Stimulated activated CD4-positive, alpha-beta T cell treated with anti-CD3 and anti-CD28 coated beads, Interleukin-4, amount 100 ng/mL, for 1 hour (primary cell): ENCODE measurements at regions not wholly inside any gene's neighbourhood (a gene's known extent, or its start where the extent isn't known, plus 50 kb on each side); places are given as distances from the start of the nearest gene placed in this dataset.

ENCODE experiments used
- DNase-seq: peaks from one replicate; pipeline ENCODE4 v3.0.0-alpha.2; 2020

DNA sequence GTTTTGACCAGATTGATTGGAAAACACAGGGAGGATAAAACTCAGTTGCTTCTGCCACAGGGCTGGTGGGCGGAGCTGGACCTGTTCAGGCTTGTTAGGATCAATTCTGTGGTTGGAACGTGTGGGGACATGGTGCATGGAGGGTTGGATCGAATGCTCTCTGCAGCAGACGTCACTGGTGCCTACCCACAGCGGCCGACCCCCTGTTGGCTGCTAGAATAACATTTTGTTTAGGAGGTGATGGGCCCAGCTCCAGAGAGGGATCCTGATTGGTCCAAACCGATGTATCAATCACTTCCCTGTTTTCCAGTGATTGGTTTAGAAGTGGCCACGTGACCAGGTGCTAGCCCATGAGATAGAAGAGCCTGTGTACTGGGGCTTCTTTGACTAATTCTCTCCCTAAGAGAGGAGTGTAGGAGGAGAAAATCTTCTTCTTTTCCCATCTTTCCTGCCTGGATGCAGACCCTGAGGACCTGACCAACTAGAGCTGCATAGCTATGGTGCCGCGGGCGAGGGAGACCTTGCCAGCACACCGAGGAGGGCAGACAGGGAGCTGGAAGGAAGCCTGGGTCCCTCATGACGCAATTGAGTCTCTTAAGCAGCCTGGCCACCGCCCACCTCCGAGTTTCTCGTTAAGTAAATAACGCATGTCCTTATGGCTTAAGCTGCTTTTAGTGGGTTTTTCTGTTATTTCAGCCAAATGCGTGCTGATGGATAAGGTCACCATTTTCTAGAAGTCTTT lies 163.5 kb downstream of the AACS start:
- DNase-seq, result no peak

- no peak for DNase-seq
Measured at GRCh38 chr12:125229878-125230530, 164.8 kb downstream of the AACS start.

- no peak for DNase-seq
Measured at GRCh38 chr12:125233319-125233718, 168.1 kb downstream of the AACS start.

- no peak for DNase-seq
Measured at GRCh38 chr12:125239563-125239962, 174.3 kb downstream of the AACS start.

DNA sequence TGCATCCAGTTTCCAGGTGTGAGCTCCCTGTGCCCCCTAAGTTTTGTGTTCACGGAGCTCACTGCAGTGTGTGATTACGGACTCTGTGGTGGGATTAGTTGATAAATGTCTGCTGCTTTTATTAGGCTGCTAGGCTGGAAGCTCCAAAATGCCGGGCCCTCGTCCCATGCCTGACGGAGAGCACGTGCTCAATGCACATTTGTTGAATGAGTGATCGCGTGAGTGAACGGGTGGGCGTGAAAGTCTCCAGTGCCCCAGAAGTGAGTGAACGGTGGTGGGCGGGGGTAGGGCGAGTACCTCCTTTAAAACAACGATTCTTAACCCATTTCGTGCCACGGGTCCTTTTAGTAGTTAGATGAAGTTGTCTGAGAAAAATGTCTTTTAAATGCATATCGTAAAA lies 175.5 kb downstream of the AACS start:
- no peak for DNase-seq

DNA sequence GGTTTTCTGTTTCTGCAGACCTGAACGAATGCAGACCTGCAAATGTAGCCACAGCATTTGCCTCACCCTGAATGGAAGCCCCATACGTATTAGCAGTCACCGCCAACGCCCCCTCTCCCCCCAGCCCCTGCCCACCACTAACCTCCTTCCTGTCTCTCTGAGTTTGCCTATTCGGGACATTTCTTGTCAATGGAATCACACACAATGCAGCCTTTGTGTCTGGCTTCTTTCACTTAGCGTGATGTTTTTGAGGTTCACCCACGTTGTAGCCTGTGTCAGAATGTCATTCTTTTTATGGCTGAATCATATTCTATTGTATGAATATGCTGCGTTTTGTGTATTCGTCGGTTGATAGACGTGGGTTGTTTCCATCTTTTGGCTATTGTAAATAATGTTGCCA lies 178.6 kb downstream of the AACS start:
- DNase-seq, result no peak

DNA sequence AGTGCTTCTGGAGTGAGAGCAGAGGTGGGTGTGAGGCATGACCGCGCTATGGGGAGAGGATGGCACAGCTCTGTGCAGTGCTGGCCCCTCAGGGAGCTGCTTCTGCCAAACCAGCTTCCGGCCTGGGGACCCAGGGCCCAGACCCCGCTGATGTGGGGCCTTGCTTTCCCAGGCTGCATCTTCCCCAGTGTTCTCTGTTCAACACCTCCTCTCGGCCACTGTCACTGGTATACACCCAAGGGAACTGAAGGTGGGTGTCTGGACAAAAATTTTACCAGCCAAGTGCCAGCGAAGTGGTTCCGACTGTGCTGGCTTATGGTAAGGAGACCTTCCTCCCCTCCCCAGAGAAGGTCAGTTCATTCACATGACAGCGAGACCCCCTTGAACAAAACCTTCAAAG lies 179.1 kb downstream of the AACS start:
- no peak for DNase-seq

DNA sequence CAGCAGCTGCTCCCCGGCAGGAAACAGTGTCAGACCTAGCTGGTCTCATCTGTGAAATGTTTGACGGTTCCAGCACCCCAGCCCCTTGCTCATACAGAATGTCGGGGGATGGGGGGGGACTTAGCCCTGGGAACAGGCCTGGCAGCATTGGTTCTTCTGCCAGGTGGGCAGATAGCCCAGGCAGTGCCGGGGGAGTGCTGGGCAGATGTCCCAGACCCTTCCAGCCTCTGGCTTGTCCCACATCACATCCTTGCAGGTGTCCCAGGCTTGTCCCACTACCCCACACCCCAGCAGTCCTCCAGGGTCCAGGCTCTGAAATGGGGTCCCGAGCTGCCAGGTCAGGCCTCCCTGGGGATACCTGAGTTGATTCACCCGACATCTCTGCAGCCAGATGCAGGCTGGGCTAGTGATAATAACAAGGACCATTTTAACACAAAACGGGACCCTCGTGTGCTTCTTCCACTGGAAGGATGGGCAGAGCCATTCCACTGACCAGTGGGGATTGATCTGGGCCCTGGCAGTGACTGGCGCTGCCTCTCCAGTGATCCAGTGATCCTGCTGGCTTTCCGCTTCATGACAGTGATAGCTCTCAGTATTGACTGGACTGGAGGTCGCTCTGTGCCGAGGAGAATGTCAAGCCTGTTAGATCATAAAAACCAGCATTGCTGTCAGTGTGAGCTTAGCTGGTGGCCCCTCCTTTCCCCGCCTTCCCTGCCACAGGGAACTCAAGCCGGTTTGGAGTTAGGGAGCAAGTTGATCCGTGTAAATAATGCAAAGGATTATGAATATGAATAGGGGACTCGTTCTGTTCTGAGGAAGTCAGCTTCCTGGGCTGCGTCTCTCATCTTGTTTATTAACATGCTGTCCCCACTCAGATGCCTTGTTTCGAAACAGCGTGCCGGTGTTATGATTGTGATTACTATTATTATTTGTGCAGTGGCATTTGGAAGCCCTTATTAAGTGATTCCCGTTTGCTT lies 180.6 kb downstream of the AACS start:
- no peak for DNase-seq

- no peak for DNase-seq
Measured at GRCh38 chr12:125247477-125247876, 182.2 kb downstream of the AACS start.

GRCh38 chr12:125249066-125249824 lies 184.0 kb downstream of the AACS start:
- DNase-seq, result no peak

DNA sequence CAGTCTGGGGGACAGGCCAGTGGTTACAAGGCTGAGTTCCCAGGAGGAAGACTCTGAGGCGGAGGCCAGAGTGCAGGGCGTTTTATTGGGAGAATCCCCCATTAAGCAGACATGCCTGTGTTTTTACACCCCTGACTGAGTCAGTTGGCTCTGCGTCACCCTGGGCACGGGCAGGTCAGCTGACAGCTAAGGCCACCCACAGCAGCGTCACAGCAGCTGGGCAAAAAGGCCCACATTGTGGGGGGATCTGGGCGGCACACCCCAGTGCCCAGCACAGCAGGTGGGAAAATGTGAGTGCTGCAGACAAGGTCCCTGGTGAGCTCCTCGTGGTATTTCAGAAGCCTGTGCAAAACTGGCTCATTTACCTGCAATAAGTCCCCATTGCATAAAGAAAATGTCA lies 184.7 kb downstream of the AACS start:
- no peak for DNase-seq

- DNase-seq, result no peak
Measured at GRCh38 chr12:125254236-125254635, 189.0 kb downstream of the AACS start.

GRCh38 chr12:125254856-125255255 lies 189.6 kb downstream of the AACS start:
- no peak for DNase-seq

DNA sequence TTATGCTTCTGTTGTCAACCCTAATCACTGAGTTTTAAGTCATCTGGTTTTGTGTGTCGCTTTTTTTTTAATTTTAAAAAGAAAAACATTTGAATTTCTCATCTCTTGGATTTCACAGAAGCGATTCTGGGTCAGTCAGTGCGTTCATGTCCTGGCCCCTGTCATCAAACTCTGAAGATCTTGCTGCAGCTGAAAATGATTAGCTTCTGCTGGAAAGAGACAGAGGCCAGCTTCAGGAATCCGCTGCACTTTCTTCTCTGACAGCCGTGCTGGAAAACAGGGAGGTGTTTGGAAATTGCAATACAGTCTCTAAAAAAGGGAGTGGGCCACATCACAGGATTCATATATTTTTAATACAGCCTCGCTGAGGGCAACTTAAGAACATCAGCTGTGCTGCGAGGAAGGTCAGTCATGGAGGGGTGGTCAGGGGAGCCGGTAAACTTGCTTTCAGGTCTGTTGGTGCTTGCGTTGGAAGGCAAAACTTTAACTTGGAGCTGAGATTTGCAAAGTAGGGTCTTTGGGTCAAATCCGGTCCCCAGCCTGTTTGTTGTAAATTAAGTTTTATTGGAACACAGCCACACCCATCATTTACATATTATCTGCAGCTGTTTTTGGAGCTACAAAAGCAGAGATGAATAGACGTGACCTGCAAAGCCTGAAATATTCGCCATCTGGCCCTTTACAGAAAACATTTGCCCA lies 190.8 kb downstream of the AACS start:
- DNase-seq, result no peak

DNA sequence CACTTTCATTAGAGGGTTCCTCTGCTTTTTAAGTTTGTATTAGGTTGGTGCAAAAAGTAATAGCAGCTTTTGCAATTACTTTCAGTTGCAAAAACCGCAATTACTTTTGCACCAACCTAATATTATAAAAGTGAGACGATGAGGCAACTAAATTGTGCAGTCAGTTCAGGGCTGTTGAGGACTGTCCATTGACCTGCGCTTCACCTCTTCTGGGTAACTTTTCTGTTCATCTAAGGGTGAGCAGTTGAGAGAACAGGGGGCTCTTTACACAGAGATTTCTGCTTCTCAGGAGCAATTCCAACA lies 191.3 kb downstream of the AACS start:
- no peak for DNase-seq

- DNase-seq, result no peak
Measured at GRCh38 chr12:125259178-125259867, 194.1 kb downstream of the AACS start.

- DNase-seq, result no peak
Measured at GRCh38 chr12:125262851-125263250, 197.6 kb downstream of the AACS start.

DNA sequence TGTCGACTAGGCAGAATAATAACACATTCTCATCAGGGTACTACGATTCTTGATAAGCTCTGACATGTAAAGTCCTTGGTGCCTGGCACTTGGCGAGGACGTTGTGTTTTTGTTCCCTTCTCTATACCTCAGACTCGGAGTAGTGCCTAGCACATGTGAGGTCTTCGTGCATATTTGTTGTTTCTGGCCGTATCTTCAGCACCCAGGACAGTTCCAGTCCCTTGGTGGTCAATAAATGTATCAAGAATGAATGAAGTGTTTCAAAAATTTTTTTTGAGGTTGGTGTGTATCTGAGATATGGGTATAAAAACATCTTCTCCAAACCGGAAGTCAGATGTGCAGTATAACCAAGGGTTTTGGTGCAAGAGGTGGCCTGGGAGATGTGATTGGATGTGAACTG lies 198.2 kb downstream of the AACS start:
- no peak for DNase-seq

DNA sequence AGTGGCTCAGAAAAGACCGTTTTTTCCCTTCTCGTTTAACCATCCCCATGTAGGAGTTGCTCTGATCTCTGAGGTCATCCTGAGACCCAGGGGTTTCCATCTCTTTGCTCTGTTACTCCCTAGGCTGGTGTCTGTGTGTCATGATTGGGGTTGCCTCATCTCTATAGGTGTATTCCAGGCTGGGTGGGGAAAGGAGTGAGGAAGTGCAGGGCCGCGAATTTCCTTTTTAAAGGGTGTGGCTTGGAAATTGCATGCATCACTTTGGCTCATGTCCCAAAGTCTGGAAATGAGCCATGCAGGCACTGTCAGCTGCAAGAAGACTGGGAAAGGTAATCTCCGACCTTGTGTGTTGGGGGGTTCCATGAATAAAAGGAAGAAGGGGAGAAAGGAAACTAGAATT lies 201.9 kb downstream of the AACS start:
- DNase-seq, result no peak

GRCh38 chr12:125269276-125269675 lies 204.0 kb downstream of the AACS start:
- no peak for DNase-seq

- no peak for DNase-seq
Measured at GRCh38 chr12:125271892-125272291, 206.7 kb downstream of the AACS start.
